RWPE2 (cell line): ENCODE measurements at regions not wholly inside any gene's neighbourhood (a gene's known extent, or its start where the extent isn't known, plus 50 kb on each side); places are given as distances from the start of the nearest gene placed in this dataset.

Source experiments
- ATAC-seq: fragments of 200-7000 bp; cut with Tn5 transposase; 3 replicates; pipeline ENCODE4 v1.9.1; 2021; ENCODE audit warnings: low read depth
- DNase-seq: peaks from one replicate; pipeline ENCODE4 v3.0.0-alpha.2; 2020; ENCODE audit warnings: low spot score
- H3K27ac ChIP-seq: fragments of 450-650 bp; 2 replicates; pipeline ENCODE4 v1.5.1; 2017; ENCODE audit warnings: mild to moderate bottlenecking; ENCODE audit not compliant: poor library complexity, severe bottlenecking
- H3K27me3 ChIP-seq: fragments of 250-450 bp; sonication (Bioruptor Pico); 2 replicates; pipeline ENCODE4 v1.5.1; 2021; ENCODE audit warnings: mild to moderate bottlenecking, moderate library complexity; ENCODE audit not compliant: insufficient read depth, poor library complexity, severe bottlenecking
- H3K36me3 ChIP-seq: fragments of 250-450 bp; sonication (Bioruptor Pico); 2 replicates; pipeline ENCODE4 v1.5.1; 2020; ENCODE audit warnings: low read depth, mild to moderate bottlenecking, moderate library complexity
- H3K4me1 ChIP-seq: fragments of 250-450 bp; sonication (Bioruptor Pico); 2 replicates; pipeline ENCODE4 v1.5.1; 2021; ENCODE audit warnings: mild to moderate bottlenecking, moderate library complexity; ENCODE audit not compliant: insufficient read depth, poor library complexity, severe bottlenecking
- H3K4me3 ChIP-seq: fragments of 250-450 bp; sonication (Bioruptor Pico); 2 replicates; pipeline ENCODE4 v1.5.1; 2021; ENCODE audit warnings: mild to moderate bottlenecking, moderate library complexity; ENCODE audit not compliant: severe bottlenecking
- H3K9me3 ChIP-seq: fragments of 250-450 bp; sonication (Bioruptor Pico); 2 replicates; pipeline ENCODE4 v1.5.1; 2021; ENCODE audit warnings: mild to moderate bottlenecking, moderate library complexity; ENCODE audit not compliant: severe bottlenecking
- CTCF ChIP-seq: fragments of 450-650 bp; IDR thresholded peaks from one replicate; pipeline ENCODE4 v1.5.1; 2017; ENCODE audit warnings: mild to moderate bottlenecking, moderate library complexity; ENCODE audit not compliant: poor library complexity, severe bottlenecking

- ATAC-seq = no peak
- Histone ChIP-seq H3K9me3 (no peaks in the 10 kb centered on the region), H3K27me3 (peaks cover 10% of the 10 kb centered on the region), H3K27ac (no peak overlapping the region), H3K4me1 (no peaks in the 10 kb centered on the region), H3K4me3 (no peak overlapping the region), H3K36me3 (no peaks in the 10 kb centered on the region)
- TF ChIP-seq CTCF = no peak
- DNase-seq = no peak
Observed at GRCh38 chr4:79235095-79235494, 90.8 kb downstream of the NAA11 start.

GRCh38 chr4:79233820-79234219, 92.0 kb downstream of the NAA11 start:
- no peak for ATAC-seq
- H3K36me3 ChIP-seq = no peaks in the 10 kb centered on the region

GRCh38 chr4:79232540-79232939, 93.3 kb downstream of the NAA11 start:
- Histone ChIP-seq H3K27me3 (peaks cover 7% of the 10 kb centered on the region), H3K36me3 (no peaks in the 10 kb centered on the region), H3K27ac (no peak overlapping the region), H3K4me1 (no peaks in the 10 kb centered on the region), H3K4me3 (no peak overlapping the region), H3K9me3 (no peaks in the 10 kb centered on the region)
- no peak for ATAC-seq
- no peak for DNase-seq
- no peak for TF ChIP-seq CTCF

More at GRCh38 chr4:79233820-79234219, 92.0 kb downstream of the NAA11 start:
- Histone ChIP-seq H3K27me3 (peaks cover 10% of the 10 kb centered on the region), H3K4me3 (no peak overlapping the region), H3K27ac (no peak overlapping the region), H3K4me1 (no peaks in the 10 kb centered on the region), H3K9me3 (no peaks in the 10 kb centered on the region)
- no peak for DNase-seq
- no peak for TF ChIP-seq CTCF

GRCh38 chr4:79227860-79228259, 98.0 kb downstream of the NAA11 start:
- H3K4me1 ChIP-seq = no peaks in the 10 kb centered on the region
- no peak overlapping the region for H3K4me3 ChIP-seq
- H3K36me3 ChIP-seq = no peaks in the 10 kb centered on the region
- H3K9me3 ChIP-seq = no peaks in the 10 kb centered on the region
- DNase-seq (no peak), ATAC-seq (no peak)
- no peak for TF ChIP-seq CTCF
- H3K27me3 ChIP-seq = no peaks in the 10 kb centered on the region
- no peak overlapping the region for H3K27ac ChIP-seq

- no peak overlapping the region for H3K27ac ChIP-seq
- H3K4me3 ChIP-seq = no peak overlapping the region
- DNase-seq (no peak), ATAC-seq (no peak)
- no peaks in the 10 kb centered on the region for H3K9me3 ChIP-seq
- no peaks in the 10 kb centered on the region for H3K27me3 ChIP-seq
- H3K4me1 ChIP-seq = no peaks in the 10 kb centered on the region
- no peaks in the 10 kb centered on the region for H3K36me3 ChIP-seq
- TF ChIP-seq CTCF = no peak
Observed at GRCh38 chr4:79225360-79225759, 100.5 kb downstream of the NAA11 start.
